Ishikawa (cell line): ENCODE measurements at regions not wholly inside any gene's neighbourhood (a gene's known extent, or its start where the extent isn't known, plus 50 kb on each side); places are given as distances from the start of the nearest gene placed in this dataset.

Experiments used
- CEBPB ChIP-seq: IDR thresholded peaks from 2 replicates; pipeline ENCODE4 v1.6.1; 2012
- CREB1 ChIP-seq: IDR thresholded peaks from 2 replicates; pipeline ENCODE4 v1.6.1; 2012; ENCODE audit warnings: low read depth
- EGR1 ChIP-seq: IDR thresholded peaks from 2 replicates; pipeline ENCODE4 v1.6.1; 2012
- EP300 ChIP-seq: IDR thresholded peaks from 2 replicates; pipeline ENCODE4 v1.6.1; 2012; ENCODE audit warnings: borderline replicate concordance
- FOXM1 ChIP-seq: IDR thresholded peaks from 2 replicates; pipeline ENCODE4 v1.6.1; 2012; ENCODE audit warnings: low read depth, borderline replicate concordance
- MAX ChIP-seq: IDR thresholded peaks from 2 replicates; pipeline ENCODE4 v1.6.1; 2012
- NFIC ChIP-seq: IDR thresholded peaks from 2 replicates; pipeline ENCODE4 v1.6.1; 2012
- RAD21 ChIP-seq: IDR thresholded peaks from 2 replicates; pipeline ENCODE4 v1.6.1; 2012; ENCODE audit warnings: low read depth
- REST ChIP-seq: IDR thresholded peaks from 2 replicates; pipeline ENCODE4 v1.6.1; 2012; ENCODE audit warnings: low read depth, mild to moderate bottlenecking
- TAF1 ChIP-seq: IDR thresholded peaks from 2 replicates; pipeline ENCODE4 v1.6.1; 2012; ENCODE audit warnings: low read depth, mild to moderate bottlenecking
- TCF12 ChIP-seq: IDR thresholded peaks from 2 replicates; pipeline ENCODE4 v1.6.1; 2012; ENCODE audit warnings: low read depth
- TEAD4 ChIP-seq: IDR thresholded peaks from 2 replicates; pipeline ENCODE4 v1.6.1; 2012
- YY1 ChIP-seq: IDR thresholded peaks from 2 replicates; pipeline ENCODE4 v1.6.1; 2012; ENCODE audit warnings: low read depth
- ZBTB7A ChIP-seq: IDR thresholded peaks from 2 replicates; pipeline ENCODE4 v1.6.1; 2012; ENCODE audit warnings: low read depth
- TF ChIP-seq, protein P1 (sequence below): IDR thresholded peaks from 2 replicates; pipeline ENCODE4 v1.6.1; 2012

- TF ChIP-seq YY1 (no peak), EP300 (no peak), CREB1 (no peak), RAD21 (no peak), EGR1 (no peak), TEAD4 (peak; percentile 27; the same call in 1 of the 2 replicates), FOXM1 (no peak), REST (no peak), CEBPB (no peak)
Observed at GRCh38 chr2:15747603-15748471, 156.2 kb downstream of the DDX1 start.

- TF ChIP-seq TEAD4 = no peak
- TF ChIP-seq MAX = 0 out of 2 replicates have a peak, but pooled peaks have one; percentile 11
- TF ChIP-seq RAD21 = peak; percentile 71
- TF ChIP-seq EP300 = no peak
- TF ChIP-seq NFIC = no peak; the same call in 1 of the 2 replicates
- no peak for TF ChIP-seq CEBPB
- TF ChIP-seq ZBTB7A = no peak
- TF ChIP-seq TCF12 = no peak; the same call in 1 of the 2 replicates
- no peak for TF ChIP-seq CREB1
- no peak for TF ChIP-seq YY1
- no peak for TF ChIP-seq FOXM1
- TF ChIP-seq, protein P1, sequence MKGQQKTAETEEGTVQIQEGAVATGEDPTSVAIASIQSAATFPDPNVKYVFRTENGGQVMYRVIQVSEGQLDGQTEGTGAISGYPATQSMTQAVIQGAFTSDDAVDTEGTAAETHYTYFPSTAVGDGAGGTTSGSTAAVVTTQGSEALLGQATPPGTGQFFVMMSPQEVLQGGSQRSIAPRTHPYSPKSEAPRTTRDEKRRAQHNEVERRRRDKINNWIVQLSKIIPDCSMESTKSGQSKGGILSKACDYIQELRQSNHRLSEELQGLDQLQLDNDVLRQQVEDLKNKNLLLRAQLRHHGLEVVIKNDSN = no peak
- TF ChIP-seq TAF1 = no peak
- no peak for TF ChIP-seq EGR1
Observed at GRCh38 chr2:15748736-15749323, 157.2 kb downstream of the DDX1 start.

GRCh38 chr2:15749460-15750432 lies 158.1 kb downstream of the DDX1 start:
- no peak for TF ChIP-seq RAD21
- TF ChIP-seq CEBPB = no peak
- TF ChIP-seq NFIC = no peak
- TF ChIP-seq TEAD4 = no peak
- TF ChIP-seq, protein P1 = no peak
- no peak for TF ChIP-seq MAX

DNA sequence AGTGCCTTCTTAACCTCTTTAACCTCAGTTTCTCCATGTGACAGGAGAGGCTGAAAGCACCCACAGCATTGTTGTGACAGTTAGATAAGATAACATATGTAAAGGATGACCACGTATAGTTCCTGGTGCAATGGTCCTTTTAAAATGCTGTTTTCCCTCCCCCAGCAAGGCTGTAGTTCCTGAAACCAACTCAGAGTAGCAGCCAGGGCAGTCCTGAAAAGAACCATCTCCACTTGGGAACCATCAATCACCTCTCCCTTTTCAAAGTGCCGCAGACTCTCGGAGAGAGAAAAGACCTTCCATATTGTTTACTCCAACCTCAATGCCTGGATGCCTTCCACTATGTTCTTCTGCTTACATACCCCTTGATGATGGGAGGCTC lies 158.8 kb downstream of the DDX1 start:
- TF ChIP-seq REST (no peak), EGR1 (no peak), TCF12 (no peak), NFIC (no peak), RAD21 (no peak), TAF1 (no peak), CEBPB (no peak), EP300 (no peak), ZBTB7A (no peak), CREB1 (no peak), FOXM1 (no peak), MAX (no peak), TEAD4 (no peak), YY1 (no peak)
- TF ChIP-seq, protein P1 = no peak
